GM23338 (cell line): ENCODE measurements at regions not wholly inside any gene's neighbourhood (a gene's known extent, or its start where the extent isn't known, plus 50 kb on each side); places are given as distances from the start of the nearest gene placed in this dataset.

Experiments used
- CTCF ChIP-seq, 2 experiments: fragments of 200-600 bp in 1 of 2; sonication (generic) in 1 of 2; conservative IDR thresholded peaks; 2 replicates each; pipeline versions ENCODE4 v1.5.1 to v1.6.1; 2016 to 2017; ENCODE audit warnings: antibody characterized with exemption in 2 of 2, low read depth in 2 of 2, mild to moderate bottlenecking in 2 of 2, moderate library complexity in 1 of 2
- ETS1 ChIP-seq: IDR thresholded peaks from 2 replicates; pipeline ENCODE4 v1.6.1; 2016; ENCODE audit warnings: antibody characterized with exemption
- EZH2 ChIP-seq: fragments of 200-600 bp; sonication (generic); IDR thresholded peaks from one replicate; pipeline ENCODE4 v1.8.0; 2017; ENCODE audit warnings: antibody characterized with exemption, mild to moderate bottlenecking, low read depth; ENCODE audit not compliant: unreplicated experiment
- EZH2phosphoT487 ChIP-seq: fragments of 200-600 bp; sonication (generic); IDR thresholded peaks from one replicate; pipeline ENCODE4 v1.8.1; 2018; ENCODE audit warnings: antibody characterized with exemption; ENCODE audit not compliant: unreplicated experiment
- JUNB ChIP-seq: IDR thresholded peaks from one replicate; pipeline ENCODE4 v1.6.1; 2016; ENCODE audit warnings: antibody characterized with exemption; ENCODE audit not compliant: unreplicated experiment
- NANOG ChIP-seq: IDR thresholded peaks from 2 replicates; pipeline ENCODE4 v1.6.1; 2016; ENCODE audit warnings: antibody characterized with exemption, borderline replicate concordance
- POLR2AphosphoS5 ChIP-seq: IDR thresholded peaks from 2 replicates; pipeline ENCODE4 v1.6.1; 2016; ENCODE audit warnings: antibody characterized with exemption, low read depth
- REST ChIP-seq: IDR thresholded peaks from one replicate; pipeline ENCODE4 v1.6.1; 2018; ENCODE audit warnings: antibody characterized with exemption; ENCODE audit not compliant: unreplicated experiment
- STAT1 ChIP-seq: IDR thresholded peaks from one replicate; pipeline ENCODE4 v1.6.1; 2016; ENCODE audit warnings: antibody characterized with exemption; ENCODE audit not compliant: unreplicated experiment
- ZNF114 ChIP-seq: fragments of 250-450 bp; sonication (Bioruptor Pico); IDR thresholded peaks from 2 replicates; pipeline ENCODE4 v1.5.0; 2020; ENCODE audit warnings: mild to moderate bottlenecking, moderate library complexity
- ZNF462 ChIP-seq: fragments of 250-450 bp; sonication (Bioruptor Pico); IDR thresholded peaks from 2 replicates; pipeline ENCODE4 v1.5.0; 2020; ENCODE audit warnings: mild to moderate bottlenecking, moderate library complexity

- TF ChIP-seq POLR2AphosphoS5 (no peak), EZH2 (no peak), CTCF (conservative IDR thresholded peaks at IDR 0.05; ENCODE audit: low read depth in 2 of 2) (no peak), EZH2phosphoT487 (no peak), REST (no peak), ETS1 (no peak), STAT1 (no peak), NANOG (no peak), ZNF462 (no peak), ZNF114 (CRISPR knock-in tag) (no peak), JUNB (no peak)
Observed at GRCh38 chr12:24134092-24134491, 184.6 kb upstream of the SOX5 start.
